ENCODE measurements at regions not wholly inside any gene's neighbourhood (a gene's known extent, or its start where the extent isn't known, plus 50 kb on each side); places are given as distances from the start of the nearest gene placed in this dataset.

DNA sequence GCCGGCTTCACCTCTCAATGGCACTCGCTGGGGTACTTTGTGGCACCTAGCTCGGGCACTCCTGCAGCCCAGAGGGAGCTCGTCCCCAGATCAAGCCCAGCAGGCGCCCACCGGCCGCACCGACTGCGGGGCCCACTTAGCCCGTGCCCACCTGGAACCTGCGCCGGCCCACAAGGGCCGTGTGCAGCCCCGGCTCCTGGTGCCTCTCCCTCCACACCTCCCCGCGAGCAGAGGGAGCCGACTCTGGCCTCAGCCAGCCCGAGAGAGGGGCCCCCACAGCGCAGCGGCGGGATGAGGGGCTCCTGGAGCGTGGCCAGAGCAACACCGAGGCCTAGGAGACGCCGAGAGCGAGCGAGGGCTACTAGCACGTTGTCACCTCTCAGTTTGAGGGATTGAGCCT lies 82.1 kb upstream of the SHISA3 start:
- Histone ChIP-seq H3K27me3 (replicated peaks) (no peaks in the 10 kb centered on the region), H3K4me3 (ENCODE audit: low read depth, low read length) (no peak overlapping the region), H3K36me3 (replicated peaks) (no peaks in the 10 kb centered on the region), H3K27ac (no peak overlapping the region)
- TF ChIP-seq, protein P1, sequence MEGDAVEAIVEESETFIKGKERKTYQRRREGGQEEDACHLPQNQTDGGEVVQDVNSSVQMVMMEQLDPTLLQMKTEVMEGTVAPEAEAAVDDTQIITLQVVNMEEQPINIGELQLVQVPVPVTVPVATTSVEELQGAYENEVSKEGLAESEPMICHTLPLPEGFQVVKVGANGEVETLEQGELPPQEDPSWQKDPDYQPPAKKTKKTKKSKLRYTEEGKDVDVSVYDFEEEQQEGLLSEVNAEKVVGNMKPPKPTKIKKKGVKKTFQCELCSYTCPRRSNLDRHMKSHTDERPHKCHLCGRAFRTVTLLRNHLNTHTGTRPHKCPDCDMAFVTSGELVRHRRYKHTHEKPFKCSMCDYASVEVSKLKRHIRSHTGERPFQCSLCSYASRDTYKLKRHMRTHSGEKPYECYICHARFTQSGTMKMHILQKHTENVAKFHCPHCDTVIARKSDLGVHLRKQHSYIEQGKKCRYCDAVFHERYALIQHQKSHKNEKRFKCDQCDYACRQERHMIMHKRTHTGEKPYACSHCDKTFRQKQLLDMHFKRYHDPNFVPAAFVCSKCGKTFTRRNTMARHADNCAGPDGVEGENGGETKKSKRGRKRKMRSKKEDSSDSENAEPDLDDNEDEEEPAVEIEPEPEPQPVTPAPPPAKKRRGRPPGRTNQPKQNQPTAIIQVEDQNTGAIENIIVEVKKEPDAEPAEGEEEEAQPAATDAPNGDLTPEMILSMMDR (IDR thresholded peaks at IDR 0.05; ENCODE audit: low read depth, low read length, missing control alignments) = no peak
- in situ Hi-C loops (cut with HindIII; ENCODE audit: low pct_ligation_motif_present, low sequenced_read_pairs) = no loop called here
- DNase-seq = no peak

DNA sequence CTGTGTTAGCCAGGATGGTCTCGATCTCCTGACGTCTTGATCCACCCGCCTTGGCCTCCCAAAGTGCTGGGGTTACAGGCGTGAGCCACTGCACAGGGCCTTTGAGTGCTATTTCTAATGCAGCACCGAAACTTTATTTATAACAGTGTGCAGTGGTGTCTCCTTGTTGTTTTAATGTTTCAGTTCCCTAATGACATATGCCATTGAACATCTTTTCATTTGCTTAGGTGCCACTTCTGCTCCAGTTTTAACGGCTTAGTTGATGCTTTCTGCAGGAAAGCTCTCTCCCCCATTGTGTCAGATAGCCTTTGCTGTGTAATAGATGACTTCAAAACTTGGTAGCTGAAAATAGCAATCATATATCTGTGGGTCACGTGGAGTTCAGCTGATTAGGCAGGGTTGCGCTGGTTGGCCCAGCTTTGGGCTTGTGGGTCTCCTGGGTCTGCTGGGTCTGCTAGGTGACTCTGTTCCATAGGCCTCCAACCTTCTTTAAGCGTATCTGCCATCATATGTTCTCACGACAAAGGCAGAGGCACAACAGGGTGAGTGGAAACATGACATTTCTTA lies 76.4 kb upstream of the SHISA3 start:
- no peak overlapping the region for H3K4me3 ChIP-seq (ENCODE audit: low read depth, low read length)
- DNase-seq = no peak
- in situ Hi-C loops (cut with HindIII; ENCODE audit: low pct_ligation_motif_present, low sequenced_read_pairs) = no loop called here
- no peaks in the 10 kb centered on the region for H3K36me3 ChIP-seq (replicated peaks)
- no peak overlapping the region for H3K27ac ChIP-seq
- H3K27me3 ChIP-seq (replicated peaks) = no peaks in the 10 kb centered on the region
- TF ChIP-seq, protein P1 (IDR thresholded peaks at IDR 0.05; ENCODE audit: low read depth, low read length, missing control alignments) = no peak

DNA sequence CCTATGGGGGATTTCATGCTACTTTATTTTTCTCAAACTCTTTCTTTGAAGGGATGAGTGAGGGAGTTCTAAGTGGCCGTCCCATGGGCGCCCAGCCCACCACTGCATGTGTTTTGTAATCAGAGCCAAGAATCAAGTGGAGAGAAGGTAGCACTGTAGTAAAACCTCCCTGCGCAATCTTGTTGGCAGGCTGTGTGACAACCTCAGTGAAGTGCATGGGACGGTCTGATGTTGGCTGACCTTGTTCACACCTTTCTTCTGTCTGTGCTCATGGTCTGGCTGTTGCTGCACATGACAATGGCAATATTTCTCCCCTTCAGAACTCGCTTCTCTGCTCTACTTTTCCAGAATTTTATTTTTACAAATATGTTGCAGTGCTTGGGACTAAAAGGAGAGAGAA lies 71.2 kb upstream of the SHISA3 start:
- no peak overlapping the region for H3K27ac ChIP-seq
- H3K4me3 ChIP-seq (ENCODE audit: low read depth, low read length) = no peak overlapping the region
- no peak for DNase-seq
- TF ChIP-seq, protein P1 (IDR thresholded peaks at IDR 0.05; ENCODE audit: low read depth, low read length, missing control alignments) = no peak
- no peaks in the 10 kb centered on the region for H3K36me3 ChIP-seq (replicated peaks)
- in situ Hi-C loops (cut with HindIII; ENCODE audit: low pct_ligation_motif_present, low sequenced_read_pairs) = no loop called here
- no peaks in the 10 kb centered on the region for H3K27me3 ChIP-seq (replicated peaks)

DNA sequence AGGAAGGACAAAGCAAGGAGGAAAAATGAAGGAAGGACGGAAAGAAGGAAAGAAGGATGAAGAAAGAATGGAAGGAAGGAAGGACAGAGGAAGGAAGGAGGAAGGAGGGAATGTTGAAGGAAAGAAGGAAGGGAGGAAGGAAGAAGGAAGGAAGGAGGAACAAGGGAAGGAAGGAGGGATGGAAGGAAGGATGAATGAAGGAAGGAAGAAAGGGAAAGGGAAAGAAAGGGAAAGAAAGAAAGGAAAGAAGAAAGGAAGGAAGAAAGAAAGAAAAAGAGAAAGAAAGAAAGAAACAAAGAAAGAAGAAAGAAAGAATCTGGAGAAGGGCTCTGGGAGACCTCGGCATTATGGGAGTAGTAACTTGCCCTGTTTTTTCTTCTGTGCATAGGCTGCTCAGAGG lies 70.8 kb upstream of the SHISA3 start:
- Histone ChIP-seq H3K27me3 (replicated peaks) (no peaks in the 10 kb centered on the region), H3K36me3 (replicated peaks) (no peaks in the 10 kb centered on the region), H3K27ac (no peak overlapping the region), H3K4me3 (ENCODE audit: low read depth, low read length) (no peak overlapping the region)
- in situ Hi-C loops (cut with HindIII; ENCODE audit: low pct_ligation_motif_present, low sequenced_read_pairs) = no loop called here
- TF ChIP-seq, protein P1 (IDR thresholded peaks at IDR 0.05; ENCODE audit: low read depth, low read length, missing control alignments) = no peak
- no peak for DNase-seq

DNA sequence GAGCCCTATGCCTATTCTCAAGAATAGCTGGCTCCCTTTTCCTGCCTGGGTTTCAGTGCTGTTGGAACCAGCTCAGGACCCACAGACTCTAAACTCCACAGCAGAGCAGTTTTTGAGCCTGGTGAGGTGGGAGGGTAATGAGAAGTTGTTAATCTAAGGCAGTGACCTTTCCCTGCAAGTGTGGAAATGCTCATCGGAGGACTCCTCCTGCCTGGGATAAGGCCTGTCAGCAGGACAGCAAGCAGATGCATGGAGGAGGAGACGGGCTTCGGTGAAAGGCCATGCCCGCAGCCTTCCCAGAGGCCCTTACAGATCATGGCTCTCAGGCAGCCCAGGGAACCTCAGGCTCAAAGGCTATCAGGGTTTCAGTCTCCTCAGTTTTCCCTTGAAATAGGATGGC lies 70.0 kb upstream of the SHISA3 start:
- Histone ChIP-seq H3K27me3 (replicated peaks) (no peaks in the 10 kb centered on the region), H3K27ac (no peak overlapping the region), H3K4me3 (ENCODE audit: low read depth, low read length) (no peak overlapping the region), H3K36me3 (replicated peaks) (no peaks in the 10 kb centered on the region)
- DNase-seq = no peak
- TF ChIP-seq, protein P1 (IDR thresholded peaks at IDR 0.05; ENCODE audit: low read depth, low read length, missing control alignments) = no peak
- in situ Hi-C loops (cut with HindIII; ENCODE audit: low pct_ligation_motif_present, low sequenced_read_pairs) = no loop called here

DNA sequence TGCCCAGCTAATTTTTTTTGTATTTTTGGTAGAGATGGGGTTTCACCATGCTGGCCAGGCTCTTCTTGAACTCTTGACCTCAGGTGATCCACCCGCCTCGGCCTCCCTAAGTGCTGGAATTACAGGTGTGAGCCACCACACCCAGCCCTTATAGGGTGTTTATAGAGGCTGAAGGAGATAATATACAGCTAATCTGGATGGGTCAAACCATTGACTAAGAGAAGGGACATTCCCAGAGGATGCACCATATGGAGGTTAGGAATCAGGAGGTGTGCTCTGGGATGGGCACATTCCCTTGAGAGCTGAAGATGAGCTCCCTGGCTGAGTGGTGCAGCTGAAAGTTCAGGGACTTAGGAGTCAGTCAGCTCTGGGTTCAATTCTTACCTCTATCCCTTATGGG lies 68.3 kb upstream of the SHISA3 start:
- DNase-seq = no peak
- in situ Hi-C loops (cut with HindIII; ENCODE audit: low pct_ligation_motif_present, low sequenced_read_pairs) = no loop called here
- Histone ChIP-seq H3K36me3 (replicated peaks) (no peaks in the 10 kb centered on the region), H3K27ac (no peak overlapping the region), H3K4me3 (ENCODE audit: low read depth, low read length) (no peak overlapping the region), H3K27me3 (replicated peaks) (no peaks in the 10 kb centered on the region)
- TF ChIP-seq, protein P1 (IDR thresholded peaks at IDR 0.05; ENCODE audit: low read depth, low read length, missing control alignments) = no peak

Measured in brain microvascular endothelial cell (primary cell).